SK-N-SH (cell line): ENCODE measurements at regions not wholly inside any gene's neighbourhood (a gene's known extent, or its start where the extent isn't known, plus 50 kb on each side); places are given as distances from the start of the nearest gene placed in this dataset.

Source experiments
- CTCF ChIP-seq: fragments of 200-600 bp; sonication (generic); IDR thresholded peaks from 2 replicates; pipeline ENCODE4 v1.6.1; 2017; ENCODE audit warnings: antibody characterized with exemption, mild to moderate bottlenecking, moderate library complexity
- EP300 ChIP-seq, 2 experiments: IDR thresholded peaks; 2 replicates each; pipeline versions ENCODE4 v1.4.0 to v1.6.1; 2012; ENCODE audit warnings: borderline replicate concordance in 1 of 2, low read depth in 1 of 2, low read length in 1 of 2
- GATA2 ChIP-seq: sonication (generic); formaldehyde crosslinking; IDR thresholded peaks from 2 replicates; pipeline ENCODE4 v1.5.0; 2020; ENCODE audit warnings: mild to moderate bottlenecking, missing genetic modification reagents
- MAX ChIP-seq: IDR thresholded peaks from 2 replicates; pipeline ENCODE4 v1.4.0; 2012; ENCODE audit warnings: low read depth
- NFIC ChIP-seq: IDR thresholded peaks from 2 replicates; pipeline ENCODE4 v1.4.0; 2012; ENCODE audit warnings: borderline replicate concordance
- NRF1 ChIP-seq: IDR thresholded peaks from 2 replicates; pipeline ENCODE4 v1.6.1; 2012; ENCODE audit warnings: low read depth, mild to moderate bottlenecking, low read length
- POLR2AphosphoS5 ChIP-seq: IDR thresholded peaks from 2 replicates; pipeline ENCODE4 v1.6.1; 2012; ENCODE audit warnings: low read depth, low read length
- RAD21 ChIP-seq: IDR thresholded peaks from 2 replicates; pipeline ENCODE4 v1.6.1; 2012; ENCODE audit warnings: mild to moderate bottlenecking, low read length
- RCOR1 ChIP-seq: fragments of 150-350 bp; IDR thresholded peaks from 2 replicates; pipeline ENCODE4 v1.6.1; 2017; ENCODE audit warnings: antibody characterized with exemption, low read length
- REST ChIP-seq: IDR thresholded peaks from 2 replicates; pipeline ENCODE4 v1.6.1; 2012; ENCODE audit warnings: mild to moderate bottlenecking, low read depth, low read length, moderate library complexity
- ZBTB33 ChIP-seq: IDR thresholded peaks from 2 replicates; pipeline ENCODE4 v1.4.0; 2012; ENCODE audit warnings: low read depth, borderline replicate concordance

GRCh38 chr5:145588558-145588957, 246.6 kb downstream of the PRELID2 start:
- TF ChIP-seq MAX = no peak
- no peak for TF ChIP-seq CTCF
- no peak for TF ChIP-seq ZBTB33
- TF ChIP-seq RCOR1 = no peak
- TF ChIP-seq POLR2AphosphoS5 = no peak
- TF ChIP-seq REST = no peak
- TF ChIP-seq NRF1 = no peak
- TF ChIP-seq RAD21 = no peak
- no peak for TF ChIP-seq EP300 (IDR thresholded peaks at IDR 0.05; ENCODE audit: borderline replicate concordance in 1 of 2, low read depth in 1 of 2, low read length in 1 of 2)
- TF ChIP-seq NFIC = peak; percentile 2; the same call in 1 of the 2 replicates
- no peak for TF ChIP-seq GATA2 (CRISPR knock-in tag)
